Fibroblast of the aortic adventitia (primary cell): ENCODE measurements at regions not wholly inside any gene's neighbourhood (a gene's known extent, or its start where the extent isn't known, plus 50 kb on each side); places are given as distances from the start of the nearest gene placed in this dataset.
"Not testable (repeated sequence)": the region's sequence is repeated elsewhere in the genome, so short reads cannot be mapped to it uniquely, and the experiment has no call there.

Experiments used
- DNase-seq: peaks from one replicate; pipeline ENCODE4 v3.0.0-alpha.2; 2010; ENCODE audit warnings: low read depth
- H3K4me3 ChIP-seq: 2 replicates; pipeline ENCODE4 v1.5.1; 2011; ENCODE audit warnings: low read depth, mild to moderate bottlenecking, control low read depth, low read length, moderate library complexity
- TF ChIP-seq, protein P1 (sequence below): IDR thresholded peaks from 2 replicates; pipeline ENCODE4 v1.5.1; 2011; ENCODE audit warnings: mild to moderate bottlenecking, low read length, control low read depth, inconsistent platforms; ENCODE audit not compliant: insufficient read depth

DNA sequence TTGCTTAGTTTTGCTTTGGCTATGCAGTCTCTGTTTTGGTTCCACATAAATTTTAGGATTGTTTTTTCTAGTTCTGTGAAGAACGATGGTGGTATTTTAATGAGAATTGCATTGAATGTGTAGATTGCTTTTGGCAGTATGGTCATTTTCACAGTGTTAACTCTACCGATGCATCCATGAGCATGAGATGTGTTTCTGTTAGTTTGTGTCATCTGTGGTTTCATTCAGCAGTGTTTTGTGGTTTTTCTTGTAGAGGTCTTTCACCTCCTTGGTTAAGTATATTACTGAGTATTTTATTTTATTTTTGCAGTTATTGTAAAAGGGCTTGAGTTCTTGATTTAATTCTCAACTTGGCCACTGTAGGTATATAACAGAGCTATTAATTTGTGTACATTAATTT is 78.2 kb upstream of the ZNF92 start:
- TF ChIP-seq, protein P1, sequence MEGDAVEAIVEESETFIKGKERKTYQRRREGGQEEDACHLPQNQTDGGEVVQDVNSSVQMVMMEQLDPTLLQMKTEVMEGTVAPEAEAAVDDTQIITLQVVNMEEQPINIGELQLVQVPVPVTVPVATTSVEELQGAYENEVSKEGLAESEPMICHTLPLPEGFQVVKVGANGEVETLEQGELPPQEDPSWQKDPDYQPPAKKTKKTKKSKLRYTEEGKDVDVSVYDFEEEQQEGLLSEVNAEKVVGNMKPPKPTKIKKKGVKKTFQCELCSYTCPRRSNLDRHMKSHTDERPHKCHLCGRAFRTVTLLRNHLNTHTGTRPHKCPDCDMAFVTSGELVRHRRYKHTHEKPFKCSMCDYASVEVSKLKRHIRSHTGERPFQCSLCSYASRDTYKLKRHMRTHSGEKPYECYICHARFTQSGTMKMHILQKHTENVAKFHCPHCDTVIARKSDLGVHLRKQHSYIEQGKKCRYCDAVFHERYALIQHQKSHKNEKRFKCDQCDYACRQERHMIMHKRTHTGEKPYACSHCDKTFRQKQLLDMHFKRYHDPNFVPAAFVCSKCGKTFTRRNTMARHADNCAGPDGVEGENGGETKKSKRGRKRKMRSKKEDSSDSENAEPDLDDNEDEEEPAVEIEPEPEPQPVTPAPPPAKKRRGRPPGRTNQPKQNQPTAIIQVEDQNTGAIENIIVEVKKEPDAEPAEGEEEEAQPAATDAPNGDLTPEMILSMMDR, result no peak
- DNase-seq, result no peak
- H3K4me3 ChIP-seq, result no peak overlapping the region

DNA sequence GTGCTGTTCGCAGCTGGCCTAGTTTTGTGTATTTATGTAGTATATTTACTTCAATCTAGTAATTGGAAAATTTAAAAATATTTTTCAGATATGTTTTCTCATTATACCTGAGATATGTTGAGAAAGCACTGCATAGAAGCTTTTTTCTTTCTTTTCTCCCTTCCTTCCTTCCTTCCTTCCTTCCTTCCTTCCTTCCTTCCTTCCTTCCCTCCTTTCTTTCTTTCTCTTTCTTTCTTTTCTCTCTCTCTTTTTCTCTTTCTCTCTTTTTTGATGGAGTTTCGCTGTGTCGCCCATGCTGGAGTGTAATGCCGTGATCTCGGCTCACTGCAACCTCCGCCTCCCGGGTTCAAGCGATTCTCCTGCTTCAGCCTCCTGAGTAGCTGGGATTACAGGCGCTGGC is 83.3 kb upstream of the ZNF92 start:
- not testable (repeated sequence) for H3K4me3 ChIP-seq, DNase-seq

DNA sequence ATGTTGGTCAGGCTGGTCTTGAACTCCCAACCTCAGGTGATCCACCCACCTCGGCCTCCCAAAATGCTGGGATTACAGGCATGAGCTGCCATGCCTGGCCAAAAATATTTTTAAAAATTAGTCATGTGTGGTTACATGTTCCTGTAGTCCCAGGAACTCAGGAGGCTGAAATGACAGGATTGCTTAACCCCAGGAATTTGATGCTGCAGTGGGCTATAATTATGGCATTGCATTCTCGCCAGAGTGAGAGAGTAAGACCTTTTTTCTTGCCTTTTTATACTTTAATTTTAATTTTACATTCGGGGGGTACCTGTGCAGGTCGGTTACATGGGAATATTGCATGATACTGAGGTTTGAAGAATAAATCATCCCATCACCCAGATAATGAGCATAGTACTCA is 86.6 kb upstream of the ZNF92 start:
- TF ChIP-seq, protein P1, result no peak
- no peak for DNase-seq
- H3K4me3 ChIP-seq, result no peak overlapping the region

DNA sequence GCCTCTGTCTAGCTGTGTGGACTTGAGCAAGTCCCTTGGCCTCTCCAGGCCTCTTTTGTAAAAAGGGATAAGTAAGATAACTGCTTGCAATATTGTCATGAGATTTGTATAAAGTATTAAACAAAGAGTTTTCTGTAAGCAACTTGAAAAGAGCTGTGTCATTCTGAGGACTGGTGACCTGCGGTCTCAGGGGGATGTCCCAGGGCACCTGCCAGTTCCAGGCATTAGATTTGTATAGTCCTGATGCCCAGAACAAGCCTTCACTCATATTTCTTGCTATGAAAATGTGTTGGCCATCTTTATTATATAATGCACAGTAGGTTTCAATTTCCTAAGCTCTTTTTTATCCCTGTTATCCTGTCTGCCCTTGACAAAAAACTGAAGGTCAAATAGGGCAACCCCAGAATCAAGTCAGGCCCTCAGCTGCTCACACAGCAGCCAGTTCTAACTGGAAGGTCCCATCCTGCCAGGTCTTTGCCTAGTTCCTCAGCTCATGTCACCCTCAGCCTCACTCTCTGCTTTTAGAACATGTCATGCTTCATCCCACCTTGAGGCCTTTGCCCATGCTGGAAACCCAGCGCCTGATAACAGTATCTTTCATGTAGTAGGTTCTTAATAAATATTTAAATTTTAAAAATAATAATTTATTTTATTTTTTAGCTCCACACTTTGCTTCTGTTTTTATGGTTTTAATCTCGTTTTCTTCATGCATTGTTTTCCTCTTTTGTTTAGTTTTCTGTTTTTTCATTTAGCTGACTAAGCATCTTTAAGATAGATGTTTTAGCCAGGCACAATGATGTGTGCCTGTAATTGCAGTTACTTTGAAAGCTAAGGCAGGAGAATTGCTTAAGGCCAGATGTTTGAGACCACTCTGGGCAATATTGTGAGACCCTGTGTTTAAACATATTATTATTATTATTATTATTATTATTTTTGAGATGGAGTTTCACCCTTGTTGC is 87.5 kb upstream of the ZNF92 start:
- H3K4me3 ChIP-seq, result no peak overlapping the region
- DNase-seq, result no peak
- TF ChIP-seq, protein P1, result no peak

DNA sequence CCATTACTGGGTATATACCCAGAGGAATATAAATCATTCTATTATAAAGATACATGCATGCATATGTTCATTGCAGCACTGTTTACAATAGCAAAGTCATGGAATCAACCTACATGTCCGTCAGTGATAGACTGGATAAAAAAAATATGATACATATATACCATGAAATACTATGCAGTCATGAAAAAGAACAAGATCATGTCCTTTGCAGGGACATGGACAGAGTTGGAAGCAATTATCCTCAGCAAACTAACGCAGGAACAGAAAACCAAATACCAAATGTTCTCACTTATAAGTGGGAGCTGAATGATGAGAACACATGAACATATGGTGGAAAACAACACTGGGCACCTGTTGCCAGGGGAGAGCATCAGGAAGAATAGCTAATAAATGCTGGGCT is 88.4 kb upstream of the ZNF92 start:
- DNase-seq, H3K4me3 ChIP-seq: not testable (repeated sequence)

DNA sequence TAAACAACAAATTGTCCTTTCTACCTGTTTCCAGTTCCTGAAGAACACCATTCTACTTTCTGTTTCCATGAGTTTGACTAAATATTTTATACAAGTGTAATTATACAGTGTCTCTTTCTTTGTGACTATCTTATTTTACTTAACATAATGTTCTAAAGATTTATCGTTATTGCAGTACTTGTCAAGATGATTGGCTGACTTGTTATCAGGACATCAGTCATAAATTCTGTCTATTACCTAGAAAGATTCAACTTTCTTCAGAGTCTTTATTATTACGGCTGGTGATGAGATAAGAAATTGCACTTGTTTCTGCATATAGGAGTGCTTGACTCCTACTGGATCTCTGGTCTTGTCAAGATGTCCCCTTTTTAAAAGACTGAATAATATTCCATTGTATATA is 93.9 kb upstream of the ZNF92 start:
- DNase-seq, result no peak
- TF ChIP-seq, protein P1, result no peak
- no peak overlapping the region for H3K4me3 ChIP-seq

DNA sequence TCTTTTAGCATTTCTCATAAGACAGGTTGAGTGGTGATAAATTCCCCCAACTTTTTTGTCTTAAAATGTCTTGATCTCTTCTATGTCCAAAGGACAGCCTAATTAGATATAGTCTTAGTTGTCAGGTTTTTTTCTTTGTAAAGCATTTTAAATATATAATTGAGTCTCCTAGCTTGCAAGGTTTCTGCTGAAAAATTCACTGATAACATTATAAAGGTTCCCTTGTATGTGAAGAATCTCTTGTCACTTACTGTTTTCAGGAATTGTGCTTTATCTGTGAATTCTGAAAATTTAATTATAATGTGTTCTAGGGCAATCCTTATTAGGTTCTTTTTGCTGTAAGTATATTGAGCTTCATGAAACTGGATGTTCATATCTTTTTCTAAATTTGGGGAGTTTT is 96.8 kb upstream of the ZNF92 start:
- DNase-seq, result no peak
- TF ChIP-seq, protein P1, result no peak
- H3K4me3 ChIP-seq, result no peak overlapping the region

DNA sequence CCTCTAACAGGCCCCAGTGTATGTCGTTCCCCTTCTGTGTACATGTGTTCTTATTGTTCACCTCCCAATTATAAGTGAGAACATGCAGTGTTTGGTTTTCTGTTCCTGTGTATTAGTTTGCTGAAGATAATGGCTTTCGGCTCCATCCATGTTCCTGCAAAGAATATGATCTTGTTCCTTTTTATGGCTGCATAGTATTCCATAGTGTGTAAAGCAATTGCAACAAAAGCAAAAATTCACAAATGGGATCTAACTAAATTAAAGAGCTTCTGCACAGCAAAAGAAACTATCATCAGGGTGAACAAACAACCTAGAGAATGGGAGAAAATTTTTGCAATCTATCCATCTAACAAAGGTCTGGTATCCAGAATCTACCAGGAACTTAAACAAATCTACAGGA is 102.2 kb upstream of the ZNF92 start:
- not testable (repeated sequence) for H3K4me3 ChIP-seq, DNase-seq
